DND-41 (cell line): ENCODE measurements at regions not wholly inside any gene's neighbourhood (a gene's known extent, or its start where the extent isn't known, plus 50 kb on each side); places are given as distances from the start of the nearest gene placed in this dataset.
A peak's percentile ranks its signal among the peaks of the same experiment; 100 is the strongest.
"Not testable (repeated sequence)": the region's sequence is repeated elsewhere in the genome, so short reads cannot be mapped to it uniquely, and the experiment has no call there.

Experiments
- ATAC-seq: fragments of 200-7000 bp; cut with Tn5 transposase; 3 replicates; pipeline ENCODE4 v1.9.1; 2021; ENCODE audit warnings: low read depth; ENCODE audit not compliant: insufficient read depth
- DNase-seq: peaks from one replicate; pipeline ENCODE4 v3.0.0-alpha.2; 2020
- H2AFZ ChIP-seq: 2 replicates; pipeline ENCODE4 v1.6.0; 2012; ENCODE audit warnings: low read depth, low read length
- H3K27ac ChIP-seq: 2 replicates; pipeline ENCODE4 v1.5.1; 2012; ENCODE audit warnings: low read length, inconsistent platforms
- H3K27me3 ChIP-seq: fragments of 200-600 bp; sonication (generic); 2 replicates; pipeline ENCODE4 v1.6.0; 2012; ENCODE audit warnings: low read length, mild to moderate bottlenecking, inconsistent platforms; ENCODE audit not compliant: insufficient read depth, poor library complexity
- H3K36me3 ChIP-seq: 2 replicates; pipeline ENCODE4 v1.5.1; 2012; ENCODE audit warnings: low read length, inconsistent platforms; ENCODE audit not compliant: insufficient read depth
- H3K4me1 ChIP-seq: 2 replicates; pipeline ENCODE4 v1.5.1; 2012; ENCODE audit warnings: mild to moderate bottlenecking, low read length; ENCODE audit not compliant: insufficient read depth
- H3K4me2 ChIP-seq: 2 replicates; pipeline ENCODE4 v1.6.0; 2012; ENCODE audit warnings: mild to moderate bottlenecking, moderate library complexity, low read length, inconsistent platforms; ENCODE audit not compliant: insufficient read depth
- H3K4me3 ChIP-seq, 2 experiments: fragments of 200-600 bp in 1 of 2; shearing (Covaris generic) in 1 of 2; 2 replicates each; pipeline ENCODE4 v1.5.1; 2012 to 2016; ENCODE audit warnings: inconsistent platforms in 2 of 2, low read length in 2 of 2, mild to moderate bottlenecking in 2 of 2, low read depth in 1 of 2, moderate library complexity in 1 of 2
- H3K79me2 ChIP-seq: 2 replicates; pipeline ENCODE4 v1.6.0; 2012; ENCODE audit warnings: low read length, inconsistent platforms; ENCODE audit not compliant: insufficient read depth
- H3K9ac ChIP-seq: 2 replicates; pipeline ENCODE4 v1.6.0; 2012; ENCODE audit warnings: low read depth, mild to moderate bottlenecking, inconsistent platforms, low read length, moderate library complexity
- H3K9me3 ChIP-seq: 2 replicates; pipeline ENCODE4 v1.5.1; 2012; ENCODE audit warnings: low read length, moderate library complexity, mild to moderate bottlenecking, inconsistent platforms; ENCODE audit not compliant: insufficient read depth, severe bottlenecking
- H4K20me1 ChIP-seq: 2 replicates; pipeline ENCODE4 v1.6.0; 2012; ENCODE audit warnings: low read length; ENCODE audit not compliant: insufficient read depth
- CTCF ChIP-seq: IDR thresholded peaks from 2 replicates; pipeline ENCODE4 v1.5.1; 2012; ENCODE audit warnings: borderline replicate concordance, low read length, moderate library complexity, mild to moderate bottlenecking; ENCODE audit not compliant: poor library complexity, severe bottlenecking; ENCODE audit errors: extremely low read depth
- EZH2 ChIP-seq: IDR thresholded peaks from 3 replicates; pipeline ENCODE4 v1.6.1; 2012; ENCODE audit warnings: borderline replicate concordance, low read depth, mild to moderate bottlenecking, moderate library complexity, low read length, inconsistent platforms; ENCODE audit not compliant: severe bottlenecking

GRCh38 chr6:40825102-40825501, 213.9 kb downstream of the UNC5CL start:
- H3K27ac ChIP-seq: no peak overlapping the region
- no peaks in the 10 kb centered on the region for H3K79me2 ChIP-seq
- no peak overlapping the region for H3K4me3 ChIP-seq
- H2AFZ ChIP-seq: no peak overlapping the region
- peaks cover 11% of the 10 kb centered on the region for H3K27me3 ChIP-seq
- no peak for TF ChIP-seq EZH2
- no peak for TF ChIP-seq CTCF
- no peaks in the 10 kb centered on the region for H3K36me3 ChIP-seq
- no peak overlapping the region for H3K9ac ChIP-seq
- DNase-seq: no peak
- no peak for ATAC-seq
- no peaks in the 10 kb centered on the region for H3K4me1 ChIP-seq
- no peak overlapping the region for H3K4me2 ChIP-seq
- H3K9me3 ChIP-seq: no peaks in the 10 kb centered on the region
- H4K20me1 ChIP-seq: no peaks in the 10 kb centered on the region

GRCh38 chr6:40823917-40824891, 214.8 kb downstream of the UNC5CL start:
- not testable (repeated sequence) for H3K4me3 ChIP-seq, H3K9ac ChIP-seq, H3K4me1 ChIP-seq, H4K20me1 ChIP-seq, H3K27ac ChIP-seq, H3K9me3 ChIP-seq, H3K36me3 ChIP-seq, H3K4me2 ChIP-seq, H3K79me2 ChIP-seq, H2AFZ ChIP-seq
- peak; percentile 73 for TF ChIP-seq CTCF
- ATAC-seq: peak; percentile 76
- H3K27me3 ChIP-seq: peaks cover 11% of the 10 kb centered on the region
- DNase-seq: peak; percentile 65

- H4K20me1 ChIP-seq: no peaks in the 10 kb centered on the region
- H3K4me3 ChIP-seq: no peak overlapping the region
- no peak overlapping the region for H3K9ac ChIP-seq
- no peak overlapping the region for H3K27ac ChIP-seq
- H3K4me1 ChIP-seq: no peaks in the 10 kb centered on the region
- peaks cover 9% of the 10 kb centered on the region for H3K27me3 ChIP-seq
- H3K79me2 ChIP-seq: no peaks in the 10 kb centered on the region
- TF ChIP-seq EZH2: no peak
- TF ChIP-seq CTCF: no peak
- no peaks in the 10 kb centered on the region for H3K36me3 ChIP-seq
- DNase-seq: no peak
- no peak for ATAC-seq
- no peak overlapping the region for H3K4me2 ChIP-seq
- H2AFZ ChIP-seq: no peak overlapping the region
- H3K9me3 ChIP-seq: no peaks in the 10 kb centered on the region
These were observed 216.4 kb downstream of the UNC5CL start for GRCh38 chr6:40822619-40823018.
